ENCODE measurements at regions not wholly inside any gene's neighbourhood (a gene's known extent, or its start where the extent isn't known, plus 50 kb on each side); places are given as distances from the start of the nearest gene placed in this dataset.
"Not testable (repeated sequence)": the region's sequence is repeated elsewhere in the genome, so short reads cannot be mapped to it uniquely, and the experiment has no call there.

DNA sequence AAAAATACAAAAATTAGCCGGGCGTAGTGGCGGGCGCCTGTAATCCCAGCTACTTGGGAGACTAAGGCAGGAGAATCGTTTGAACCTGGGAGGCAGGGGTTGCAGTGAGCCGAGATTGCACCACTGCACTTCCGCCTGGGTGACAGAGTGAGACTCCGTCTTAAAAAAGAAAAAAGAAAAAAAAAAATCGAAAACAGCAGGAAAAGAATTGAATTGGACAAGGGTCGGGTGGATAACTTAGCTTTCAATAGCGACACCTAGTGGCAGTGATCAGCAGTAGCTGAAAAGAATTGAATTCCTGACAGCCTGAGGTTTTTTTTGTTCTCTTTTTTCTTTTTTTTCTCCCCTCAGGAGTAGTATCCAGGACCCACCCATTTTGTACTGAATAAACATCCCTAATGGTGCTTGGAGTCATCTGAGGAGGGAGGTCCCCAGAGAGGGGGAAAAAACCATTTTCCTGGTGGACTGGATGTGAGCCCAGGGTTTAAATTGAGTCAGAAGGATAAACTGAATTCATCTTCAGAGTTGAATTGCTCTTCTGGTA is 55.1 kb downstream of the CYCS start:
- peak; percentile 43 for DNase-seq (ENCODE audit: low read depth)

DNA sequence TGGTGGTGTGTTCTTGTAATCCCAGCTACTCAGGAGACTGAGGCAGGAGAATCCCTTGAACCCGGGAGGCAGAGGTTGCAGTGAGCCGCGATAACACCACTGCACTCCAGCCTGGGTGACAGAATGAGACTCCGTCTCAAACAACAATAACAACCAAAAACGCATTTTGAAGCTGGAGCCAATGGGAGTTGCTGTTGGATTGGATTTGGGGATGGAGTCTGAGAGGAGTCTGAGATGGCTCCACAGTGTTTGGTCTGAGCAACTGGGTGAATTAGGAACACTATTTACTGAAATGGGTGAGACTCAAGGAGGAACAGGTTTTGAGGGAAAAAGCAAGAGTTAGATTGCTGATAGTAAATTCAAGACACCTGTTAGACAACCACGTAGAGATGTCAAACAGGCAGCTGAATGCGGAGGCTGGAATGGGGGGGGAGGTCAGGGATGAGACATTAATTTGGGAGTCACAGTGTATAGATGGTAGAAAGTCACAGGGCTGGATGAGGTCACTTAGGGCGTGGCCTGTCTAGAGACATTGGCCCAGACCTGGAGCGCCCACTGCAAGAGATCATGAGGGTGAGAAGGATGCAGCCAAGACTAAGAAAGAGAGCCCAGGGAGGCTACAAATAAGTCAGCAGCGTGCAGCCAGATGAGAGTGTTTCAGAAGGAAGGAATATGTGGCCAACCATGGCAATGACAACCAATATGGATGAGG is 56.4 kb downstream of the CYCS start:
- DNase-seq (ENCODE audit: low read depth), result no peak

DNA sequence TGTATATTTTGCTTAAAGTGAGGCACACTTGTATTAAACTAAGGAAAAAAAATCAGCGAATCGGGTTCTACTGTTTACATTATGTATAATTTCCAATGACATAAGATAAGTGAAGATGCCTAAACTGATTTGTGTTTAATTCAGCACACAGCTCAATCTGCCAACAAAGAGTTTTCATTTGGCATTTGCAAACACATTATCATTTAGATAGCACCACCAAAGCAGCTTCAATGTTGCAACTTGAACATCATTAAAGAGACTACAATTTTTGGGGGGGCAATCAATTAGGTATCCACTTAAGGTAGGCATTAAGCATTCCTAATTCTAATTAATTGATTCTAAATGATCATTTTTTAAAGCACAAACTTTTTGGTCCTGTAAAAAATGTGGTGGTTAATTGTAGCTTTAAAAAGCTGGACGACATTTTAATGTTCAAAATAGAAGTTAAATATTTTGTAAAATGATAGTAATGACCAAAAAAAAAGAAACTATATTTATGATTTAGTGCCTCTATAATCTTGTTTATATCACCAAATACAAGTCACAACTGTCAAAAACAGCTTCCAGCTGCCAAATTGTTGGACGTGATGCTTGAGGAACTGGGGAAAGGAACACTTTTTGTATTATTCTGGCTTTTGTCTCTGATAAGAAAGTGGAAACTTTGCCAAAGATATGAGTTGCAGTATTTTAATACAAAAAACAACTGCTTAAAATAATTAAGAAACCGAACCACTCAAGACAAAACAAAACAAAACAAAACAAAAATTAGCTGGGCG is 57.1 kb downstream of the CYCS start:
- no peak for DNase-seq (ENCODE audit: low read depth)

- no peak for DNase-seq (ENCODE audit: low read depth)
Measured at GRCh38 chr7:25066253-25066652, 58.8 kb downstream of the CYCS start.

DNA sequence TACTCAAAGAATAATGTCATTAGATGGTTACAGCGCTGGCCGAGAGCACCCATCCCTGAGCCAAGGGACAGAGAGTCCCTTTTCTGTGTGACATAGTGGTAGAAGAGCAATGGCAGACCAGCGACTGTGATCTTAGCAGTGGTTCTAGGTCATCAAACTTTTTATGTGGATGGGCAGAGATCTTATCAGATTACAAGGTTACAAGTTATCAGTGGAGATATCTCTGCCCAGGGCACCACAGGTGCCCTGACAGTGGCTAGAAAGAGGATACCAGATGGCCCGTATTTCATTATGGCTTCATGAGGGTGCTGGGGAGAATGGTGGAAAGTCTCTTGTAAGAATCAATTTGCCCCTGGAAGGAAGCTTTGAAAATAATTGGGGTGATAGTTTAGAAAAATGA is 62.7 kb downstream of the CYCS start:
- DNase-seq (ENCODE audit: low read depth), result no peak

- no peak for DNase-seq (ENCODE audit: low read depth)
Measured at GRCh38 chr7:25060487-25061055, 64.5 kb downstream of the CYCS start.

- DNase-seq (ENCODE audit: low read depth), result no peak
Measured at GRCh38 chr7:25059576-25059975, 65.5 kb downstream of the CYCS start.

GRCh38 chr7:25056368-25056767 is 68.7 kb downstream of the CYCS start:
- DNase-seq (ENCODE audit: low read depth), result no peak

DNA sequence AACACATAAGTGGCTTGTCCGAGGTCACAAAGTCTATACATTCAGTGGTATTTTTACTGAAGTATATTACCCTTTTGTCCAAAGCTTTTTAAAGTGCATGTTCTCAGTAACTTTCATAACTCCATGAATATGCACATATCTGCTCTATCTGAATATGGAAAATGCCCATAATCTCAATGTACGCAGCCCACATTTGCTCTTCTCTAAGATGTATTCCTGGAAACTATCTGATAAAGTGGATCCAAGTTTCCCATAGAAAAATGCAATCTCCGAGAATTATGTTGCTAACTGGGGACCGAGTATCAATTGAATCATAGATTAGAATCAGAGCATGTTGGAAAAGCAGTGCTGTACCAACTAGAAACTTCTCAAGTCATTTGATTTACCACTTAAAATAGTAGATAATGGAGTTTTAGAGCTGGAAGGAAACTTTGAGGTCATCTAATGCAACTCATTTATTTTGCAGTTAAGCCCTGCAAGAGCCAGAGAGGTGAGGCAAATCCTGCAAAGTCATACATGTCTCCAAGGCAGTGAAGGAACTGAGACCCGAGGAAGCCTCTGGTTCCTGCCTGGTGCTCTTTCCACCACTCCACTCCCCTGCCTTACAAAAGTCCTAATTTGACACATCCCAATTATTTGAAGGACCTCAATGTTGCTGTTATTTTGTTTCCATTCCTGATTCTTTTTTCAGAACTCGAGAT is 69.4 kb downstream of the CYCS start:
- no peak for DNase-seq (ENCODE audit: low read depth)

DNA sequence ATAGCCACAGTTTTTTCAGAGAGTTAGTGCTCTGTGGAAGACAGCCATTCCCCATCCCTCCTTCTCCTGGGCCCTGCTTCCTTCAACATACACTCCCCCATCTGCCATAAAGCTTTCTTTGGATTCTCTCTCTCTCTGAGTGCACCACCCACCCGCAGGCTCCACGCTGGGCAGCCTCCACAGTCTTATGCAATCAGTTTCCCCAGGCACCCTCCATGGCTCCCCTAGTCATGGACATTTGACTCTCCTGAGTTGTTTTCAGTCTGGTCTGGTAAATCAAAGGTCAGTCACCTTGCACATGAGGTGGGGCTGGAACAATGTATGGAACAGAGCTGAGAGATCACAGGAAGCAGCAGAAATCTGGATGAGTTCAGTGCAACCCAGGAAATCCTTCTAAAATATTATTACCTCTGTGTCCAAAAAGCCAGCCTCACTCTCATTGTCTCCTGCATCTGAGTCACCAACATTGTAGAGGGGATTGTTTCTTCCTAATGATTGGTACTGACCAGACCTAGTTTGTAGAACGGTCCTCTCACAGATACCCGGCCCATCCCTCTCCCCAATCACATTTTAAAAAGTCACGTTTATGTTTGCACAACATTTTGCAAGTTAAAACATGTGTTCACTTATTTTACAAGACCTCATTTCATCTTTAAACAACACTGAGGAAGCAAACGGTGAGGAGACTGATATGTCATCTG is 70.1 kb downstream of the CYCS start:
- no peak for DNase-seq (ENCODE audit: low read depth)

DNA sequence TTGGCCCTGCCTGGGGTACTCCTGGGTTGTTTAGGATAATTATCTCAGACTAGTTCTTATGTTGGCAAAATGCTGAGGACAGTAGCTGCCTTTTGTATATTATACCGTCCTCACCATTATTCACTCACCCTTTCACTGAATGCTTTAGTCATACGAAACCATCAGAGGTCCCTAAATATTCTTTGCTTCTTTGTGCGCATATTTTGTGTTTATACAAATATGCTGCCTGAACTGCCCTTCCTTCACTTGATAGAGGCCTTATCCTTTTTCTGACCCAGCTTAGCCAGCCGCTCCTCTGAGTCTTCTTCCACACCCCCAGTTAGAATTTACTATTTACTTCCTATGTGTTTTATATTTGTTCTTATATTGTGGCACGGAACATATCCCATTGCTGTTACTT is 70.2 kb upstream of the OSBPL3 start:
- no peak for DNase-seq (ENCODE audit: low read depth)

DNA sequence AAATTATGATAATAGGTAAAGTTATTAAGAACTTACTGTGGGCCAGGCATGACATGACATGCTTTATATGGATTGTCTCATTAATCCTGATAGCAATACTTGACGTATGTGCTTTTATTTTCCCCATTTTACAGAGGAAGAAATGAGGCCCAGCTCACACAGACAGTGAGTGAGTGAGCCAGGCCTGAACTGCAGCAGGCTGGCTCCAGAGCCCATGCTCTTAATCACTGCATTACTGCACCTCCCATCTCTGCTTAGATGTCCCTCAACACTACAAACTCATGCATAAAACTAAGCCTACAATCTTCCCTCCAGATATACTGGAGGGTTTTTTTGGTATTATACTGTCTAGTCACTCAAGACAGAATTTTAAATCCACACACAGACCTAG is 68.5 kb upstream of the OSBPL3 start:
- no peak for DNase-seq (ENCODE audit: low read depth)

DNA sequence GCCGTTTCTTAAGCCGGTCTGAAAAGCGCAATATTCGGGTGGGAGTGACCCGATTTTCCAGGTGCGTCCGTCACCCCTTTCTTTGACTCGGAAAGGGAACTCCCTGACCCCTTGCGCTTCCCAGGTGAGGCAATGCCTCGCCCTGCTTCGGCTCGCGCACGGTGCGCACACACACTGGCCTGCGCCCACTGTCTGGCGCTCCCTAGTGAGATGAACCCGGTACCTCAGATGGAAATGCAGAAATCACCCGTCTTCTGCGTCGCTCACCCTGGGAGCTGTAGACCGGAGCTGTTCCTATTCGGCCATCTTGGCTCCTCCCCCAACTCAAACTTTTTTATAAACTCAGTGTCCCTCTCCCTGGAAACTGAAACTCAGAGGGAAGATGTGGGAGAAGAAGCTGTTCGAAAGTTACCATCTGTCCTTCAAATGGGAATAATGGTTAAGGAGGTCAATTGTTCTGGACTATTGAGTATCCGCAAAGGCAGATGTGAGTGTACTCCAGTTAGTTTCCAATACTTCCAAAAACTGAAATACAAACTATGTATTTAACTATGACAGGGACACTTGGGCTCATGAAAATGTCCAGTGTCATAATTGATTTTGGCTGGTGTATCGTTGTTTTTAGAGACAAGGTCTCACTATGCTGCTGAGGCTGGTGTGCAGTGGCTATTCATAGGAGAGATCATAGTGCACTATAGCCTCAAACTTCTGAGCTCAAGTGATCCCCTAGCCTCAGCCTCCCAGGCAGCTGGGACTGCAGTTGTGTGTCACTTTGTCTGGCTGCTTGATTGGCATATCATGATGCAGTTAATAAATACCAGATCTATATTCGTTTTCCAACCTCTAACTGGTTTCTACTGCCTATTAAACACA is 67.8 kb upstream of the OSBPL3 start:
- not testable (repeated sequence) for DNase-seq (ENCODE audit: low read depth)

GRCh38 chr7:25037325-25037724 is 57.3 kb upstream of the OSBPL3 start:
- DNase-seq (ENCODE audit: low read depth), result no peak

GRCh38 chr7:25035274-25035673 is 55.3 kb upstream of the OSBPL3 start:
- no peak for DNase-seq (ENCODE audit: low read depth)

GRCh38 chr7:25034136-25034535 is 54.2 kb upstream of the OSBPL3 start:
- no peak for DNase-seq (ENCODE audit: low read depth)

GRCh38 chr7:25032774-25033743 is 53.1 kb upstream of the OSBPL3 start:
- no peak for DNase-seq (ENCODE audit: low read depth)

- DNase-seq (ENCODE audit: low read depth), result no peak
Measured at GRCh38 chr7:25031432-25031831, 51.5 kb upstream of the OSBPL3 start.

GRCh38 chr7:25031007-25031406 is 51.0 kb upstream of the OSBPL3 start:
- no peak for DNase-seq (ENCODE audit: low read depth)

Measured in stimulated activated CD8-positive, alpha-beta memory T cell treated with anti-CD3 and anti-CD28 coated beads, Interleukin-12 subunit alpha, Interleukin-12 subunit beta, amount 100 ng/mL, for 1 hour (primary cell).